Stromal cell of bone marrow (primary cell): ENCODE measurements at regions not wholly inside any gene's neighbourhood (a gene's known extent, or its start where the extent isn't known, plus 50 kb on each side); places are given as distances from the start of the nearest gene placed in this dataset.

Experiments used
- DNase-seq: peaks from one replicate; pipeline ENCODE4 v3.0.0-alpha.2; 2012; ENCODE audit warnings: low read depth

DNA sequence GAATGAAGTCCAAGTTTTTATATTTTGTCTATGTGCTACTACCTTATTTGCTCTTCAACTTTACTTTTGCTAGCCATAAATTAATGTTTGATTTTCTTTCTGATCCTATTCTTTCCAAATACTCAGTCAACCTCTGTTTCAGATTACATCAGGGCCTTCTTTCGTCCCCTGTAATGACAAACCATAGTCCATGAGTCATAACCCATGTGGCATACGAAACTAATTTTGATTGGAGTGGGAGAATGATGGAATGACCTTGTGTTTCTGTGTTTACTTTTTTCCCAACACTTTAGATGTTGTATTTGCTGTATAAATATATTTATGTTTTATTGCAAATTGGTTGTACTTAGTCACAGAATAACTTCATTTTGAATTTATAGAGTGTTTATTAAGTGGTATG lies 1043.1 kb downstream of the DTWD2 start:
- DNase-seq, result no peak

DNA sequence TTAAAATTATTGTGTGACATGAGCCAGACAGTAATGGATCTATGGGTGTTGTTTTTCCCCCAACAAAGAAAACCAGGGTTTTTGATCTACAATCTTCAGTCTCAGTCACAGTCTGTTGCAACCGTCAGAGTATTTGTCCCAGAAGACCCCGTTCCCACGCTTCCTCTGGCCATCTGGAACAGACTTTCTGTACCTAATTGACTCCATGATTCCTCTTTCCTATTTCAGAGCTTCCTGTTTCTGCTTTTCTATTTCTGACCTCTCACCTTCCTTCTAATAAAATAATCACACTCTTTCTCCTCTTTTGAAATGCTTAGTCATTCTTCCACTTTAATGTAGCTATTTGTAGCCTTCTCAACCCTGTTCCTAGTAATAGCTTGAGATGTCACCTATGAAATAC lies 1044.8 kb downstream of the DTWD2 start:
- no peak for DNase-seq

DNA sequence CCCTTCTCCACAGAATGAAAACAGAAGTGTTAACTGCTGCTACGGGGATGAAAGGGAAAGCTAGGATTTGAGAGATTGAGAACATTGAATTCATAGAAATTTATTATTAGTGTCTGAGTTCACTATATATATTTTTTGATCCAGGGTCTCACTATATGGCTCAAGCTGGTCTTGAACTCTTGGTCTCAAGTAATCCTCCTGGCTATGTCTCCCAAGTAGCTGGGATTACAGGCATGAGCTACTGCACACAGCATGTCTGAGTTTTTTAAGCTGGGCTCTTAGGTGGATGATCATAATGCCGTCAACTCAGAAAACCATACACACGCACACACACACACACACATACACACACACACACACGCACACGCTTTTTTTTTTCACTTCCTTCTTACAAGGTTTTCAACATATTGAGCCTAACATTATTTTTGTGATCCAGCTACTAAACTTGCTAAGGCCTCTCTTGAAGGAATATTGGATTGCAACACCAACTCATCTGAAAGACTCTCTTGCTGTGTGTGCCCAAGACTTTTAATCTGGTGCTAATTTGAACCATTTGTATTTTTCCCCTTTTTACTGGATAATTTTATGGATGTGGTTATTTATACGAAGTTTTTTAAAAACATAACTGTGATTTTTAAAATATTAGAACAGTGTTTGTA lies 1045.4 kb downstream of the DTWD2 start:
- DNase-seq, result no peak

DNA sequence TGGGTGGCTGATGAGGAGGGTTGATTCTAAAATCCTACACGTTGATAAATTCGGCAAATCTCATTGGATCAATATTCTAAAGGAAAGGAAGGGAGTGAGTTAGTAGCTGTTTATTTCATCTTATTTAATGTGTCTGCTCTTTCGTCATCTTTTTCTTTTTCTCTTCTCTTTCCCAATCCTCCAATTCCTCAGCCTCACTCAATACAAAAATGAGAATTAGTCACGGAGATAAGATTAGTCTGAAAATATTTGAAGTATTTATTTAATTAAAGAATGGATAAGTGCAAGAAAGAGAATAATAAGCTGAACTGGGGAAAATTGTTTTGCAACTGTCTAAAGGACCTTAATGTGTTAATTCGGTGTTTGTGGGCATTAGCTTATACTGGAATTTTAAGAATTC lies 1095.1 kb downstream of the DTWD2 start:
- DNase-seq, result no peak

DNA sequence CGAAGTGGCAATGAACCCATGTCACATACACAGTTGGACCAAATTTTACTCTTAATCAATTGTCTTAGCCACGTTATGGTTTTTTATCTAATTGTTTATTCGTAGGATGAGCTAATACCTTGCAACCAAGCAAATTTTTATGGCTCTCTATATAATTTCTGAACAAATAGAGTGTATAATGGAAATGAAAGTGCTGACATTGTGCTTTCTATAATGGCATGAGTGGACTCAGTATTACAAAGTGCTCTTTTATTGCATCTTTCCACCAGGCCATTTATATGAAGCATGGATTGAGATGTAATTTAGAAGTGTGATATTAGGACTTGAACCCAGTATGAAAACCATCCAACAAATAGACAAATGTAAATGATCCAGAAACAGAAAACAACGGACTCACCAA lies 1096.0 kb downstream of the DTWD2 start:
- no peak for DNase-seq

DNA sequence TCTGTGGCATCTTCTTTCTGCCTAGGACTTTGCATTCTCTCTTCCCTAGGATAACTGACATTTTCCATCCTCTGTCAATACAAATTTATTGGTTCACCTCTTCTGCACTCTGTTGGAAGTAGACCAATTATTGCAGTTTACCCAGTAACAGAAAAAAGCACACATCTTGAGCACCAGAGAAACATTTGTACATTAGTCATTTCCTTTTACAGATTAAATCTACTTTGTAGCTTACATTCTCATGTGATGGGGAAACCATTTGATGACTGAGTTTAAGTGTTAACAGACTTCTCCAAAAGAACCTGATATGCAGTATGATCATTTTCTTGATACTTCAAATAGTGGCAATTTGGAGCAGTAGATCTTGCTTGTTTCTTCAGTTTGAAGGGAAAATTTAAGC lies 1098.8 kb downstream of the DTWD2 start:
- DNase-seq, result peak; percentile 19

DNA sequence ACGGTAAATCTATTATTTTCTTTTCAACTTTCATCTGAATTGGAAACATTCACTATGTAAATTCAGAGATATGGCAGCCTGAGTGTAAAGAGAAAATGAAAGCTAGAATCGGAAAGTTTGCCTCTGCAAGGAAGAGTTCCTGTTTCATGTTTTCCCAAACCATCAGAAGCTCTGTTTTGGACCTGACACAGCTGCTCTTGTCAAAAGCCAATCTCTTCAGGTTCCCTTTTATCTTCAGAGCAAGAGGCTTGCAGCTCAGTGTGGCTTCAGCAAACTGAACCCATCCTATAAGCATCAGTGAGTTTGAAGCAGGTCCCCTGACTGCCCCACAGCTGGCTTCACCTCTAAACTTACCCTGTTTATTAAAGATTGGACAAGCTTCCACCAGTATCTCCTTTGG lies 1099.7 kb downstream of the DTWD2 start:
- peak; percentile 4 for DNase-seq

GRCh38 chr5:117881426-117882230 lies 1106.7 kb downstream of the DTWD2 start:
- no peak for DNase-seq

DNA sequence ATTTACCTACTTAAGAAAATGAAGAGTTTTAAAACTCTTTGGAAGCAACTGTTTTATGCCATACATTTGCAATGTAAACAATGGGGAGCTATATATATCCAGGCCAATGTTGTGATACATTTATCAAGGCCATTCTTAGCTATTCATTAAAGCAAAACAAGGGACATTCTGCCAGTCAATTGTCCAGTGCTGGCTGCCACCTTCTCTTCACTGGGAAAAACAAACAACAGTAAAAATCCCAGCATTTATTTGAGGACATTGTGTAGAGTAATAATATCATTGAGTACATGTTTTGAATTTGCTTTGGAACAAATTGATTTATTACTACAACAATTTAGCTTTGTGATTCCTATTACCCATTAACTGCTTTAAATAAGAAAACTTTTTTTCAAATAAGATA lies 1107.4 kb downstream of the DTWD2 start:
- DNase-seq, result no peak

GRCh38 chr5:117877731-117878130 lies 1110.6 kb downstream of the DTWD2 start:
- DNase-seq, result no peak

GRCh38 chr5:117872798-117873368 lies 1115.5 kb downstream of the DTWD2 start:
- DNase-seq, result no peak

GRCh38 chr5:117869596-117869995 lies 1118.8 kb downstream of the DTWD2 start:
- no peak for DNase-seq

DNA sequence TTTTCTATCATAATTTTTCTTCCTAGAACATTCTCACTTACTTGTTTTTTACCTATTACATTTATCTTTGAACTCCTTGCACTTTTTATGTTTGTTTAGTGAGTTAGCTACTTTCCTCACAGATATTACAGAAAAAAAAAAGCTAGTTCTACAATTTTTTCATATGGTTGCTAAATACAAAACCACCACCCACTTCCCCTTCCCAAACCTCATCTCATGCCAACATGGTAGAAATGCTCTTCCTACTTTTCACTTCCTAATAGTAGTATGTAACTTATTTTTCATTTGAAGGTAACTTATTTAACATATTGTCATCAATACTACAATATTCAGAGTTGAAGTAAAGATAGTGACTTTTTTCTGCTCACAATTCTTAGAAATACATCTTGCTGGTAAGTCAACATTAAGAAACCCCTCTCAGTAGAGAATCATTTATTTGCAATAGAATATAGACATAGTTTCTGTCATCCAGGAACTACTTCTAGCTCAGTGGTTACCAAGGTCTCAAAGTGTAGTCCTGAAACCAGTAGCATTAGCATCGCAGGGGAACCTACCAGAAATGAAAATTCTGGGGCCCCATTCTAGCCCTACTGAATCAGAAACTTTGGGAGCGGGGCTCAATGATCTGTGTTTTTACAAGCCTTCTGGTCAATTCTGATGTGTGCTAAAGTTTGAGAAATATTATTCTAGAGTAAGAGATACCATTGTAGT lies 1124.6 kb downstream of the DTWD2 start:
- no peak for DNase-seq

DNA sequence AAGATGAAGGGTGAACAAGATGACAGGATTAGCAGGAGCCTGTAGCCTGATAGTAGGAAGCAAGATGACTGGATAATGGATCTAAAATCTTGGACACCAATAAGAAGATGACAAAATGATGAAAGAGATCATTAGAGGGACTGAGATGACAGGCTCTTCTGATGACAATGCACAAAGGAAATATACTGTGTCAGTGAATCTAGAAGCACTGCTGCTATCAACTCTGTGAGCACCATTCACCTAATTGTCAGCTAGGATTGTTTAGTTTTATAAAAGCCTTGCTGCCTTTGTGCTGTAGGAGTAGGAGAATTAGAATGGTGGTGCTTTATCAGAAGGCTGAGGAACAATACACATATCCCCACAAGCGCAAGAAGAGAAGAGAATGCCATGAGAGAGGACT lies 1127.8 kb downstream of the DTWD2 start:
- DNase-seq, result no peak

DNA sequence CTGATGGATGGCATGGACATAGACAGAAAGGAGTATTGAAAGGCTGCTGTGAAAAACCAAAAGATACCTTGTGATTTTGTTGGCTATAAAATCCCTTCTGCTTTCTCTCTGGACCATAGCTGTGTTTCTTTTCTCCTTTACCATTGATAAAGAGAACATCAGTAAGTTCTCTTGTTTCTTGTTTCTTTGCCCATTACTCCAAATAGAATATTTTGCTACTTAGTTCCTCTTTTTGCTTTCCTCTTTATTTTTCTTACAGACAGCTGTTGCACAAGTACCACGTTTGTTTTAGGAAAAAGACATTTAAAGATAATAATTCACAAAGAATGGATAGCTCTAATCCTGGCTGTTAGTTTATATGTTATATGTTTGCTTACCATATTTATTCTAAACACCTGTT lies 1129.2 kb downstream of the DTWD2 start:
- no peak for DNase-seq

- no peak for DNase-seq
These were observed 1131.6 kb downstream of the DTWD2 start for GRCh38 chr5:117856713-117857112.

DNA sequence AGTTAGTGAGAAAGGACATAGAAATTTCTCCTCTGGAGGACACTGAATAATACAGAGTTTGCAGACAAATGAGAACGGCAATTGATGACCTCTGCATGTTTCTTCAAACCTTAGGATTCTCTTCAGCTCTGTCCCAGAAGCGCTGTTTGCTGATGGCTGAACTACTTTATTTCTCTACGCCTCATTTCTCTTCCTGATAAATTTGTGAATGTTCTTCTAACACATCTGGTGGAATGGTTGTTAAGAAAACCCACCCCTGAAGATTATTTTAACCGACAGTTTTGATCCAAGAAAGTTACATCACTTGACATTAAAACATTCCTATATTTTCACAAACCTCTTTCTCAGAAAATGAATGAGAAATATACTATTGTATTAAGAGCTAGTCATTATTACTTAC lies 1150.6 kb downstream of the DTWD2 start:
- DNase-seq, result no peak

DNA sequence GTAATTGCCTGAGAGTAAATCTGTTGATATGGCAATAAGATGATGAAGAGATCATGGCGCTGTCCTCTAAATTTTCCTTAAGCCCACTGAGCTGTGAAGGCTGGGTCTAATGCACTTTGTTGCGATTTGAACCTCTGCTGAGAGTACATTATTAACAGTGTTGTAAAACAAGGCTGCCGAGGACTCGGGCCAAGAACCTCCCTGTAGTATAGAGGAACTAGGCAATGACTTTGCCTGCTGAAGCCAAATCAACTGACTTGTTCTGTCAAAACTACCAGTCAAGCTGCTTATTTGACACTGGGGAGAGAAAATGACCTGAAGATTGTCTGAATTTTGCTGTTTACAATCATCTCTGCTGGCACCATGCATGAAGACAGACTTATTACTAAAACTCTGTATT lies 1154.7 kb downstream of the DTWD2 start:
- DNase-seq, result no peak

DNA sequence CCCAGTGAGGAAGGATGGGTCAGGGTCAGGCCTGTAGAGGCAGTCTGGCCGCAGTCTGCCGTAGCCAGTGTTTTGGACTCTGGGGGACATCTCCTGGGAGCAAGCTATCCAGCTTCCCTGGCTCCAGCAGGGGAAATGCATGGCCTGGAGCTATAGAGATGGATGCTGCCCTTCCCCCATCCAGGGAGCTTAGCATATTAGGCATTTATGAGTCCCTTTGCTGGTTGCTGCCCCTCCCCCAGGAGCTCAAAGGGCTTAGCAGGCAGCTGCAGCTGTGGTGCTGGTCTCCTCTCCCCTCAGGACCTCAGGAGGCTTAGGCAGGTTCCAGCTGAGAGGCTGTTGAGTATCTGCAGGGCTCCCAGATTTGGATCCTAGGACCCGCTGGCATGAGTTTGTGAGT lies 1158.7 kb downstream of the DTWD2 start:
- DNase-seq, result no peak

- DNase-seq, result no peak
These were observed 1174.5 kb downstream of the DTWD2 start for GRCh38 chr5:117813850-117814249.

DNA sequence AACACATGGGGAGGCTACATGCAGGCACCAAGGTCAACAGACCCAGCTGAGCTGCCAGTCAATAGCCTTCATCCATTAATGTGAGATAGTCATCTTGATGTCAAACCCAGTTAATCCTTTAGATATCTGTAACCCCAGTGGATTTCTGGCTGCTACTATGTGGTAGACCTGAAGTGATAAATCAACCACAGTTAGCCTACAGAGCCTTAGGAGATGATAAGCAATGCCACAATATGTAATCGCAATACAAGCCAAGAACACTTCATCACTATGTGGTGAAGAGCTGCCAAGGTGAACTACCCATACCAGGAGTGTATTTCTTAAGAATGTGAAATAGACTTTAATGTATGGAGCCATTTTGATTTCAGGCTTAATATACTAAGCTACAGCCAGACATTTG lies 1175.5 kb downstream of the DTWD2 start:
- DNase-seq, result no peak

DNA sequence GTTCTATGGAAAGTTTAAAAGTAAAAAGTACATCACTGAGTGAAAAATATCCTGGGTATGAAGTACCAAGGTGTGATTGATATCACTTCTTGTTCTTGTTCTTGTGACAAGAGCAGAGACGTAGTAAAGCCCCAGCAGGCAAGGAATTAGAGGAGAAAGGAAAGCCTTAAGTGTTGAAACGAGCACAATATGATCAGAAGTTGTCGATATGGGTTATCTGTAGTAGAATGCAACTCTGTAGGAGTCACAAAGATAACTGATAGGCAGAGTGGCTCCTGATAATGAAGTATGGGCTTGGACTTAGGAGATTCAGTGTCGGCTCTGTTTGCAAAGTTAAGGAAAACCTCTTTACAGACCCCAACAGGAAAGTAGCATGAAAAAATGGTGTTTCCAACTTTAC lies 1179.1 kb downstream of the DTWD2 start:
- DNase-seq, result no peak

- no peak for DNase-seq
These were observed 1183.3 kb downstream of the DTWD2 start for GRCh38 chr5:117805058-117805457.
